ENCODE measurements at regions not wholly inside any gene's neighbourhood (a gene's known extent, or its start where the extent isn't known, plus 50 kb on each side); places are given as distances from the start of the nearest gene placed in this dataset.

DNA sequence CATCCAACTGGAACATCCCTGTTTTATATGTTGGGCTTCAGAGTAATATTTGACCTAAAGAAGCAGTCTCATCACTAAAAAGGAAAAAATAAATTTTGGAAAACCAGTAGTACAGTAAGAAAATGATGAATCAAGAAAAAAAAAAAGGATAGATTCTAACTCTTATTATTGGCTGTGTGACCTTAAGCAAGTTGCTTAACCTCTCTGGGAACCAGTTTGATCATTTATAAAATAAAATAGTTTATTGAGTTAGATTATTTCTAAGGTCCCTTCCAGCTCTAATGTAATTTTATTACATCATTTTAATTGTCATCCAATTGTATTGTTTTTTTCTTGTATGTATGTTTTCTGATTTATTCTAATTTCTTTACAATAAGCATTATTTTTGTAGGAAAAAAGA lies 127.0 kb downstream of the PRELID2 start:
- DNase-seq (ENCODE audit: low spot score), result no peak

DNA sequence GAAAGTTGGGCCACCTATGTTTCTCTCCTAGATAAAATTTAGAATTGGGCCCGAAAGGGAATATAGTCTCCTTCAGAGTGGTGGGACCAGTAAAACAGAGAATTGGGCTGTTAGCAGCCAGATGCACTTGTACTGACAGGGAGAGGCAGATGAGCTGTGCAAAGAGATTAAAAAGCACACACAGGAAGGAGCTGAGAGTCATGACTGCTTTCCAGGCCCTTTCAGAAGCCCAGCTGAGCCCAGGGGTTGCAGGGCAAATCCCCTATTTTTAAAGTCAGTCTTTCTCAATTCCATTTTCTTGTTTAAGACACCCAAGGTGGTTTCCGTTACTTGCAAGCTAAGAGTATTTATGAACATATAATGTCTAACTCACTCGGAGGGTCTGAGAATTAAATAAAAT lies 130.4 kb downstream of the PRELID2 start:
- DNase-seq (ENCODE audit: low spot score), result no peak

DNA sequence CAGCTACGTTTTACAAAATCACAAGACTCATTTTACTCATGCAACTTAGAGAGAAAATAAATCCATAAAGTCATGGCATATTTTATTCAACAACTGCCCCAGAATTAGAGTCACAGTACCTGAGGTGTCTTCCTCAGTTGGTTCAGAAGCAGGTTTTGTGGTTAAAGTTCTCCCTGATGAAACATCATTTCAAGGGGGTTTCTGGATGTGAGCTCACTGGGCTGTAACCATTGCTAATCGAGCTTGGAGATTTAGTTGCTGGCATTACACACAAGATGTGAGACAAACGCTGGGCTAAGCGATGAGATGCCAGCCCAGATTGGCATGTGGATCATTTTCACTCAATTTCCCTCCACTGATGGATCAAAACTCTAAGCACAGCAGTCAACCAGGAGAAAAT lies 131.3 kb downstream of the PRELID2 start:
- DNase-seq (ENCODE audit: low spot score), result no peak

DNA sequence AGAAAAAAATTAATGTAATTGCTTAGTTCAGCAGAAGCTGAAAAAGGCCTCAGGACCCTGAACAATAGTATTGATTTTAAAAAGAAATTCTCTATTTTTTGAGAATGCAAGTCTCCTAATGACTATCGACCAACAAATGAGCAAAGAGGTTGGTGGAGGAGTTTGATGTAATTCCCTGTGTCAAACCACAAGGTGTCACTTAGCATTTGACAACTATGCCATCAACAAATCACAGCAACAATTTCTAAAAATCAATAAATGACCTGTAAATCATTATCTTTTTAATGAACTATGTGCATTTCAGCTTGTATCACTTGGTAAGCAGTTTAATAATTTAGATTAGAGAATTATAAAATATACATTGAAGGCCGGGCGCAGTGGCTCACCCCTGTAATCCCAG lies 133.7 kb downstream of the PRELID2 start:
- no peak for DNase-seq (ENCODE audit: low spot score)

DNA sequence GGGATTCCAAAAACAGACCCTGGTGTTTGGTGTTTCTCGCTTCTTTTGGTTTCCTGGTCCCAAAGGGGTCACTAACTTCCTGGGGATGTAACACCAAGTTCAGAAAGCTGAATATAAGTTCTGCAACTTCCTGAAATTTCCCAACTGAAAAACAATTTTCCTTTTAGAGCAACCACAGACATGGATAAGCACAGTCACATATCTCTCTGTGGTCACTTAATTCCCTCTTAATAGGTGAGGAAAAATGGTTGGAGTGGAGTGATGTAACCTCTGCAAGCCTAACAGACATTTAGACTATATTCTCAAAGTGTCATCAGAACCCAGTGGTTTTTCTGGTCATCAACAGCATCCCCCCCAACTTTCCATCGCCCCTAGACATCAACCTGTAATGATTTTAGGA lies 135.3 kb downstream of the PRELID2 start:
- DNase-seq (ENCODE audit: low spot score), result no peak

DNA sequence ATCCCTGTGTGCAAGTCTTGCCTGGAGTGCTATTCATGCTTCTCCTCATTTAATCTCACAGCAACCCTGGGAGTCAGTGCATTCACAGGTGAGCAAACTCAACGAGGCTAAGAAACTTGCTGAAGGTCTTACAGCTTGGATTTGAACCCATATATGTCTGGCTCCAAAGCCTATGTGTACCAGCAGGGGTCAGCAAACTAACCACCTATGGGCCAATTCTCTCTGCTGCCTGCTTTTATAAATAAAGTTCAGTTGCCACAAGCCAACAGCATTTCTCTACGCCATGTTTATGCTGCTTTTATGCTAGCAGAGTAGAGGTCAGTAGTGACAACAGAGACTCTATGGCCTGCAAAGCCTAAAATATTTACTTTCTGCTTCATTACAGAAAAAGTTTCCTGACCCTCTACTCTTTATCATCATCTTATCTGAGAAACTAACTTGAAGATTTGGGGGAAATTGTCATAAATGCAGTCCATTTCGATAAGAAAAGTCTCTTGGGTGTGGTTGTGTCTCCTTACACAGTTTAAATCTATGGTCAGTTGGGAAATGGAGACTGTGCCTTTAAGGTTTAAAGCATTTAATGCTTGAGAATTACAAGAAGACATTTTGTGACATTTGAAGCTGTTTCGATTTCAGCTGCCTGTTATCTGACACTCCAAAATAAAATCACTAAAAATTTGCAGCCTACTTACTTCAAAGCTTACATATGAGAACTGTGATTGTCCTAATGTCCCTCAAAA lies 137.7 kb downstream of the PRELID2 start:
- DNase-seq (ENCODE audit: low spot score), result peak; percentile 5

DNA sequence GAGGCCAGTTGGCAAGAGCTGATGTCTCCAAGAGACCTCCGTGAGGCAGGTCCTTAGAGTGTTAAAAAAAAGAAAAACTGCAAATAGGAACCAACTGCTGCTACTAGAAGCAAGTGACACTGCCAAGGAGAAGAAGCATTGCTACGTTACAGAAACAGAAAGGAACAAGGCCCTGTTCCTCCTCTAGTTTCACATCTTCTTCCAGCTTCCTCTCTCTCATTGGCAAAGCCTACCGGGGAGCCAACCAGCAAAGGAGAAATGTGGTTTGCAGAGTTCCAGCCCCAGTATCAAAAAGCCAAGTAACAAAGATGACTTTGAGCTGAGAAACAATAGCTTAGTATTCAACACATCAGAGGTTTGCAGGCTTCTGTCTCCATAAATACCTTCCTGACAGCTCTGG lies 145.9 kb downstream of the PRELID2 start:
- no peak for DNase-seq (ENCODE audit: low spot score)

DNA sequence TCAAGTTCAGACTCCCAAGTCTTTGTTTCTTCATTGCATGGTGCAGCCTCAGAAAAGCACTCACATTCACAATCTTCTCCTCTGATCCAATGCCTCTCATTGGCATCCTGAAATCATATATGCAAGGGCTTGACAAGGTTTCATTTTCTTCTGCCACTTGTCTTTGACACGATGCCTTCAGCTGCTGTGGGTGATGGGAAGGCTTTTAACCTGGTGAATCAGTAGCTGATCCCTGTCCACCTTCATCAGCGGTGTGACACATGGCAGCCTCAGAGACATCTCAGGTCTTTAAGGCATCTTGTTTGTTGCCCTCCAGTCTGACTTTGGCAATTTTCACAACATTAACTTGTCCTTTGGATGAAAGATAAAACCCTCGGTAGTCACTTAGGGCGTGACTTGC lies 147.2 kb downstream of the PRELID2 start:
- DNase-seq (ENCODE audit: low spot score), result no peak

DNA sequence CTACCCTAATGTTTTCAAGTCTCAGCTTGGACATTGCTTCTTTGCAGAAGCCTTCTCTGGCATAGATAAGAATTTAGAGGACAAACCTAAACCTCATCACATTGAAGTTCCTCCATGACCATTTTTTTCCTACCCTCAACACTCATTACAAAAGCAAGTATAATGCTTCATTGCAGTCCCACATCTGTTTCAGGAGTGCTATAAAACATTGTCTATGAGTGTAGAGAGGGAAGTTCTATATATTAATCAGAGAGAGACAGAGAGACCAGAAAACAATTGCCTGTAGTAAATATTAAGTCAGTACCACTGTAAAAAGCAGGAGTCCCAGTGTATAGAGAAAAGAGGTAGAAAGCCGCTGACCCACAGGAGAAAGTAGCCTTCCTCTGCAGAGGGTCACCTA lies 149.7 kb downstream of the PRELID2 start:
- DNase-seq (ENCODE audit: low spot score), result no peak

DNA sequence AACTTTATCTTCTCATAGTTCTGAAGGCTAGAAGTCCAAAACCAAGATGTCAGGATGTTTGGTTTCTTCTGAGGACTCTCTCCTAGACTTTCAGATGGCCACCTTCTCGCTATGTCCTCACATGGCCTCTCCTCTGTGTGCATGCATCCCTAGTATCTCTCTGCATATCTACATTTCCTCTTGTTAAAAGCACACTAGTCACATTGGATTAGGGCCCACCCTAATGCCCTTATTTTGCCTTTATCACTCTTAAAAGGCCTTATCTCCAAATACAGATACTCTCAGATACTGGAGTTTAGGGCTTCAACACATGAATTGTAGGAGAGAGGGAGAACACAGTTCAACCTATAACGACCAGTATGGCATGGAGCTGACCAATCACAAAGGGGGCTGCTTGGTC lies 151.7 kb downstream of the PRELID2 start:
- no peak for DNase-seq (ENCODE audit: low spot score)

DNA sequence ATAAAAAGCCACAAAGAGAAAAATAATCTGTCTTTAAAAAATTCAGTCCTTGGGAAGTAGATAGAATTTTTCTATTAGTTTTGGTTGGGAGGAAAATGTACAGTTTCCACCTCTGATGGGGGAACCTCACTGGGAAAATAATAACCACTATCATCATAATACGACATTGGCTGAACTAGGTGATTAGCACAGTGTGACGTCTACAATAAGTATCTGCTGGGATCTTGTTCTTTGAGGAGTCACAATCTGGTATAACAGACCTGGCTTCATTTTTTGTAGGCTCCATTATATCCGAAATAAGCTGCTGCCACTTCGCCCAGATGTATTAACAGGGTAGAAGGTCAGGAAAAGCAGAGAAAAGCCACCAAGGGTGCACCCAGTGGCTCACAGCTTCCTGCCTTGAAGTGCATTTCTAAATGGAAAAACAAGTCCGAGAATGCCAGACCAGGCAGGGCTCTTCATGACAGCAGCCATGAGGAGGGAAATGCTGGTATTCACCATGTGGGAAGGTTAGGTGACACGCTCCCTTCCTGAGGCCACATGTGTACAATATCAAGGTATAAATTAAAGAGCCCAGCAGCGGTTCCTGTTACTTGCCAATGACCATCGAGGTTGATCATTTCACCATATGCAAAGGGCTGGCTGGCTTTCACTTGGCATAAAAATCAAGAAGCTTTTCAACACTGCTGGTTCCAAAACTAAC lies 152.8 kb downstream of the PRELID2 start:
- DNase-seq (ENCODE audit: low spot score), result no peak

DNA sequence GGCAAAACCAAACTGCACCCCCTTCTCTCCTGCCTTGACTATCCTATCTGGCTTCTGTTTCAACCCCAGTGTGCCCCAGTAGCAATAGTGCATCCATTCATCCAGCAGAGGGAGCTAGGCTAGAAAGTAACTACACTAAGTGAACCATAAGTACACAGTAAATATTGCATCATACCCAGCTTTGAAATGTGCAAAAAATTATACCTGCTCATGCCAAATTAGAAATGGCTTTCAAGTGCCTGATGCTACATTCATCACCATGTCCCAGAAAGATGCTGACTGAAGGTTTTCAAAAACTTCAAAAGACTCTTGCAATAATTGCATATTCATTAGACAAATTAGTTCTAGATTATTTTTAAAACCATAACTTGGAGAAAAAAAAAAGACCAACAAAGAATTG lies 153.5 kb downstream of the PRELID2 start:
- DNase-seq (ENCODE audit: low spot score), result peak; percentile 23

DNA sequence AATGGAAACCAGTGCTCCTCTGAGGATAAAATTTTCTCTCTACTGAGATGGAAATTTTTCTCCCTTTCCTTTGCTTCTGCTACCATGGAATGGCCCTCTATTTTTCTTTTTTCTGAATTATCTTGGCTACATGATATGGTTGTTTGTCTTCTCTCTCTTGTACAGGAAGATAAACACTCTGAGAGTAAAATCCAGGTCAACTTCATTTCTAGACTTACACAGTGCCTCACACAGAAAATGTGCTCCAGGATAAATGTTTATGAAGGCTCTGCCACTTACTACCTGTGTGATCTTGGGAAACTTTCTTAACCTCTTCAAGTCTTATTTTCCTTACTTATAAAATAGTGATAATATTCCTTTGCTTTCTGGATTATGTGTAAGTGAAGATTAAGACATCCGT lies 153.9 kb downstream of the PRELID2 start:
- no peak for DNase-seq (ENCODE audit: low spot score)

DNA sequence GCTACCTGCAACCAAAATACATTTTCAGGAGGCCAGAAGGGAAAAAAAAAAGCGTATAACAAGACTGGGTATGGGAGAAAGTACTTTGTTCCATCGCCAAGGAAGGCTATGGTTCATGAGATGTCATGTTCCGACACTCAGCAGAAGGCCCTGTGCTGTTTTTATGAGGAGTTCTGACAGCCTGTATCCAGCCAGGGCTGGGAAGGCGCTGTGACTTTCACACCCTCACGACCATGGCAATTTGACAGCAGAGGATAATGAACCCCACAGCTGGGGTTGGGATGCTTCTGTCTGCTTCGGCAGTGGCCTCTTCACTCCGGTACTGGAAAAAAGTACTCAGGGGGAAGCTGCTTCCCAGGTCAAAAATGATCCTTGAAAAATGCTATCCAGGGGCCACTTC lies 154.4 kb downstream of the PRELID2 start:
- DNase-seq (ENCODE audit: low spot score), result no peak

DNA sequence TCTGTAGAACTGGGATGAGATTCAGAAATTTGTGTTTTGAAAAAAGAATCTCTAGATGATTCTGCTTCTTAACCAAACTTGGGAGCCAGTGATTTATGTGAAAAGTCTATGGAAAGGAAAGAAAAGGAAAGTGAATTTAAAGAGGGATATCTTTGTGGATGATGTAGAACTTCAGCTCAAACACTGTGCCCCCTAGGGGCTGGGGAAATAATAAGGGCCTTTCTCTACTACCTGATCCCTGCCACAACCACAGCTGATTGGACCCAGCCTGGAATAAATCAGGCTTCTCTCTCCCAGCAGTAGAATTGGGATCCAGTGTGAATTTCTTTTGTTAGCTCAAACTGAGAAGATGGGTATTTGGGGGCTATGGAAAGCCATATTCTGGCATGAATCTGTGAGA lies 155.0 kb downstream of the PRELID2 start:
- peak; percentile 7 for DNase-seq (ENCODE audit: low spot score)

DNA sequence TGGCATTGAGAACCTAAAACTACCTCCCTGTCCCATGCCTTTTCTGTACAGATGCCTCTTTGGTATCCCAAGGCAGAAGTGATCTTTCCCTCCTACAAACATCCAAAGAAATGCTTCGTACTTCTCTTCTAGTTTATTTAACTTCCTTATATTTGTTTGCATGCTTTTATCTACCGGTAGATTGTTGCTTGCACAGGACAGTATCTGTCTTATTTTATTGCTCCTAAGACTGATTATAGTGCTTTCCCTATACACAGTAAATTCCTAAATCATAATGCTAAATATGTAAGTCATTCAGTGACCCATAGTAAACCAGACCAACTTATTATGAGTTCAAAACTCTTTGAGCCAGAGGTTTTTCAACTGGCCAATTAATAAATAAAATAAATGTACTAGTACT lies 156.9 kb downstream of the PRELID2 start:
- DNase-seq (ENCODE audit: low spot score), result no peak

DNA sequence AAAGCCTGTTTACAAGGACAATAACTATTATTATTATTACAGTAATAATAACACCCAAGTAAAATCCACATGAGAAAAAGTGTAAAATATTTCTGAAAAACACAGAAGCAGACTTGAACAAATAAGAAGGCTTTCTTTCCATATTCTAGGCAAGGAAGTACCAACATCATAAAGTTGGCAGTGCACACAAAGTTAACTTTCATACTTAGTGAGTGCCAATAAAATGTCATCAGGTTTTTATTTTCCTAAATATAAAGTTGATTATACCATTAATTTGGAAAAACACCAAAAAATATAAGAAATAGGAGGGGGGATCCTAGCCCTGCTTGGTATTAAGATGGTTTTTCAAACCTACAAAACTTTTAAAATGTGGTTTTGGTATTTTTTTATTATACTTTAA lies 161.4 kb downstream of the PRELID2 start:
- no peak for DNase-seq (ENCODE audit: low spot score)

DNA sequence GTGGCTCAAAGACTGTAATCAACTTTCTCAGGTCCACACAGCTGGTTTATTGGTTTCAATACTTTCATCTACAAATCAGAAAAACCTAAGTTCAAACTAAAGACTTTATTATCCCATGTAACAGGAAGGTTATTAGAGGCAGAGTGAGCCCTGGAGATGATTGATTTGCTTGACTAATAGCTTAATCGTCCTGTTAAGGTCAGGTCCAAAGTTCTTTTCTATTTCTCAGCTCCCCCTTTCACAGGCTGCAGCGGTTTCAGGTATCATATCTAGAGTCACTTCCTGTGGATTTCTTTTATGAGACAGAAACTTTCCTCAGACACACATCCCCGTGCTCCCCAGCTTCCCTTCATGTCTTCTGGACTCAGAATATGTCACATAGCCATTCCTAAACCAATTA lies 166.4 kb downstream of the PRELID2 start:
- no peak for DNase-seq (ENCODE audit: low spot score)

DNA sequence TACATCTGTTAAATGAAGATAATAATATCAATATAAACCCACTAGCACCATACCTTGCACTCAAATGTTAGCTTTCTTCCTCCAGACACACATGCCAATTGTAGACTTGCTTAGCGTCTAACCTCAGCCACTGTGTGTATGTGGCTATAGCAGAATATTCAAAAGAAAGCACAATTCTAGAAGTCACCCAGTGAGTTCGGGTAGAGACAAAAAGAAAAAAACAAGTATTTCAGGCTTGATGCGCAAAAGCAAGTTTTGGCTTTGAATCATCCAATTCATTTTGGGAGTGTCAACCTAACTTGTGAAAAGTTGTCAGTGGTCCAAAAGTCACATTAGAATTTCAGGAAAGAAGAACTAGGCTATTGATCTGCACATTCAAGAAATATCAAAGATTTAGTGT lies 167.4 kb downstream of the PRELID2 start:
- no peak for DNase-seq (ENCODE audit: low spot score)

DNA sequence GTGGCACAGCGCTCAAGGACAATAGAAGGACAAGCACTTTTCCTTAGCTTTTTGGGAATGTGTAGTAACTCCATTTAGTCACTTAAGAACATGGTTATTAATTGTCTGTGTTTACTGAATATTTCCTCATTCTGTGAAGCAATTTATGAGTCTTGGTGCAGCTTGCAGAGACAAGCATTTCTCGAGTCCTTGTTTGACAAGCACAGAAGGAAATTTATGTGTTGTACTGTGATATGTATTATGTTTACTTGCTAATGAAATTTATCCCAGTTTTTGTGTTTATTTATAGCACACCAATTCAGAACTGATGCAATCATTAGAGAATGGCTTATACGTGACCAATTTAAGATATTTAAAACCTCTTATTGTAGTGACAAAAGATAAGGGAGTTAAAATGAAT lies 168.6 kb downstream of the PRELID2 start:
- no peak for DNase-seq (ENCODE audit: low spot score)

DNA sequence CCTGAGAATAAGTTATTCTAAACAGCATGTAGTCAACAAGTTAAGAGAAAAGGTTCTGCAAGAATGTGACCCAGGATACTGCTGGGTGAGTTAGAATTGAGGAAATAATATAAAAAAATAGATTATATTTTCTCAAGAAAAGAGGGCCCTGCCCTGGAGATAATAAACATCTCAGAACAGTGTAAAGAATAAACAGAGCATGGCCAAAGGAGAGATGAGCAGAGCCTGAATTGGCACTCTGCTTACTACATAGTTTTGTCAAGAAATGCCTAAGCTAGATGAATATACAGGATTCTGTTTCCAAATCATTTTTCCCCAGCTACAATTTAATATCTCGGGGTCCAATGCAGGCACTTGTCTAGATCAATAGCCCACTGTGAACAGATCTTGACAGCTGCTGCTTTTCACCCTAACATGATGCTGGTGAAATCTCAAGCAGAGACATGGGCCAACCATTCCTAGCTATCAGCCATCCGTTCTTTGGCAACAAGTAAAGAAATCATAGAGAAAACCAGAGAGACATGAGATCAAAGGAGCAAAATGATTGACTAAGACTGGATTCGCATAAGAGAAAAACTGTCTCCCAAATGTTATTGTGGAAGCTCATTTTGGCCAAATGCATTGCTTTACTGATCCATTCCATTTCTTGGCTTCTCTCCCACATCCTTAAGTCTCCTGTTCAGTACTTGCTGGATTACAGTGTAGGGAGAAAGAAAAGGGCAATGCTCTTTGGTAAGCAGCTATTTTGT lies 173.2 kb downstream of the PRELID2 start:
- no peak for DNase-seq (ENCODE audit: low spot score)

DNA sequence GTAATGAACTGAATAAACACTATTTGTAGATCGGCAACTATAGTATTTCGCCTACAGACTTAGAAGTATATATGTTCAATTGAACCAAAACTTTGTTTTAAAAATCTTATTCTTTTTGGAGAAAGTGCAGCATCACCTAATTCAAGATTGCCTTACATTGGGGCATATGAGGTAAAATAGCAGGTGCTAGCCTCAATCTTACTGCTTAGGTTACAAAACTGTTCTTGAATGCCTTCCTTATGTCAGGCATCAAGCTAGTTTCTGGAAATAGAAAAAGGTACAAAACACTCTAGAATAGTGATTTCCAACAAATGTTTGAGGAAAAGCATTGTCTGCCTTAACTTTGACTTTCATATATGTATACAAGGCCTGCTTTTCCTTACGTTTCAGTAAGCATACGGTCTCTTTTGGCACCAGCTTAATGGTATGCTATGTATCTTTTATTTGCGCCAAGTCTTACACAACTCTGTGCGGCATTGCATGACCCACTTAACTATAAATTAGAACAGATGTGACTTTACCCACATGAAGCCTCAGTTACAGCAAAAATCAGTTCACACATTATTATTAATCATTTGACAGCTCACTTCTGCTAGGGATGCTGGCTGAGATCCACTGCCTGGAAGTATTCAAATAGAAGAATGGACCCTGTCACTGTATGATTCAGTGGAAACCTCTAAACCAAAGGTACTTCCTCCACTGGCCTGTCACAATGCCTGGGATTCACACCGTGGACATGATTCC lies 174.1 kb downstream of the PRELID2 start:
- no peak for DNase-seq (ENCODE audit: low spot score)

DNA sequence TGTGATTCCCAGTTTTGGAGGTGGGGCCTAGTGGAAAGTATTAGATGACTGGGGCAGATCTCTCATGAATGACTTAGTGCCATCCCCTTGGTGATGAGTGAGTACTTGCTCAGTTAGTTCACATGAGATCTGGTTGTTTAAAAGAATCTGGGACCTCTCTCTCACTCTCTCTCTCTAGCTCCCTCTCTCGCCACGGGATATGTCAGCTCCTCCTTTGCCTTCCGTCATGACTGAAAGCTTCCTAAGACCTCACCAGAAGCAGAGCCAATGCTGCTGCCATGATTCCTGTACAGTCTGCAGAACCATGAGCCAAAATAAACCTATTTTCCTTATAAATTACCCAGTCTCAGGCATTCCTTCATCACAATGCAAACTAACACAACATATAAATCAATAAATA lies 176.7 kb downstream of the PRELID2 start:
- no peak for DNase-seq (ENCODE audit: low spot score)

All from HuH-7.5 (cell line).